Mucosa of stomach (tissue), 1 donor: ENCODE measurements at regions not wholly inside any gene's neighbourhood (a gene's known extent, or its start where the extent isn't known, plus 50 kb on each side); places are given as distances from the start of the nearest gene placed in this dataset.

Source experiments
- H3K27me3 ChIP-seq: one replicate; pipeline ENCODE4 v1.7.0; 2013; ENCODE audit warnings: mild to moderate bottlenecking, low read length; ENCODE audit not compliant: control insufficient read depth, insufficient read depth
- H3K36me3 ChIP-seq: one replicate; pipeline ENCODE4 v1.7.0; 2013; ENCODE audit warnings: low read length; ENCODE audit not compliant: control insufficient read depth, insufficient read depth
- H3K4me1 ChIP-seq: one replicate; pipeline ENCODE4 v1.7.0; 2013; ENCODE audit warnings: mild to moderate bottlenecking, low read length; ENCODE audit not compliant: control insufficient read depth, insufficient read depth
- H3K4me3 ChIP-seq: one replicate; pipeline ENCODE4 v1.7.0; 2013; ENCODE audit warnings: low read length
- H3K9ac ChIP-seq: one replicate; pipeline ENCODE4 v1.7.0; 2013; ENCODE audit warnings: mild to moderate bottlenecking, low read length, moderate library complexity
- H3K9me3 ChIP-seq: one replicate; pipeline ENCODE4 v1.7.0; 2013; ENCODE audit warnings: mild to moderate bottlenecking, low read length, moderate library complexity; ENCODE audit not compliant: control insufficient read depth
- donor health status: Pancreatic carcinoma.

- H3K9me3 ChIP-seq: no peaks in the 10 kb centered on the region
- peaks cover 10% of the 10 kb centered on the region for H3K4me1 ChIP-seq
Observed at GRCh38 chr9:134536101-134536900, 105.3 kb upstream of the COL5A1 start.

GRCh38 chr9:134536931-134537330 lies 104.7 kb upstream of the COL5A1 start:
- Histone ChIP-seq H3K9me3 (no peaks in the 10 kb centered on the region), H3K36me3 (no peaks in the 10 kb centered on the region), H3K27me3 (no peaks in the 10 kb centered on the region), H3K4me3 (no peak overlapping the region), H3K4me1 (peaks cover 10% of the 10 kb centered on the region), H3K9ac (no peak overlapping the region)

More at GRCh38 chr9:134536101-134536900, 105.3 kb upstream of the COL5A1 start:
- no peaks in the 10 kb centered on the region for H3K36me3 ChIP-seq
- no peak overlapping the region for H3K9ac ChIP-seq
- H3K4me3 ChIP-seq: no peak overlapping the region
- no peaks in the 10 kb centered on the region for H3K27me3 ChIP-seq

GRCh38 chr9:134537951-134538641 lies 103.5 kb upstream of the COL5A1 start:
- Histone ChIP-seq H3K4me3 (no peak overlapping the region), H3K27me3 (no peaks in the 10 kb centered on the region), H3K9me3 (no peaks in the 10 kb centered on the region), H3K9ac (no peak overlapping the region), H3K36me3 (no peaks in the 10 kb centered on the region), H3K4me1 (peaks cover 10% of the 10 kb centered on the region)

- Histone ChIP-seq H3K9me3 (no peaks in the 10 kb centered on the region), H3K4me1 (peaks cover 10% of the 10 kb centered on the region), H3K36me3 (no peaks in the 10 kb centered on the region), H3K4me3 (no peak overlapping the region), H3K27me3 (no peaks in the 10 kb centered on the region), H3K9ac (no peak overlapping the region)
Observed at GRCh38 chr9:134538856-134539566, 102.6 kb upstream of the COL5A1 start.

- H3K4me3 ChIP-seq: no peak overlapping the region
- no peaks in the 10 kb centered on the region for H3K27me3 ChIP-seq
- H3K36me3 ChIP-seq: no peaks in the 10 kb centered on the region
- peaks cover 10% of the 10 kb centered on the region for H3K4me1 ChIP-seq
- H3K9ac ChIP-seq: no peak overlapping the region
- H3K9me3 ChIP-seq: no peaks in the 10 kb centered on the region
Observed at GRCh38 chr9:134539586-134540194, 101.9 kb upstream of the COL5A1 start.

- H3K27me3 ChIP-seq: no peaks in the 10 kb centered on the region
- no peak overlapping the region for H3K9ac ChIP-seq
- peaks cover 9% of the 10 kb centered on the region for H3K4me1 ChIP-seq
- H3K9me3 ChIP-seq: no peaks in the 10 kb centered on the region
- H3K4me3 ChIP-seq: no peak overlapping the region
- H3K36me3 ChIP-seq: no peaks in the 10 kb centered on the region
Observed at GRCh38 chr9:134540276-134541096, 101.1 kb upstream of the COL5A1 start.

- no peaks in the 10 kb centered on the region for H3K27me3 ChIP-seq
- H3K4me3 ChIP-seq: no peak overlapping the region
- H3K9me3 ChIP-seq: no peaks in the 10 kb centered on the region
- H3K4me1 ChIP-seq: peaks cover 13% of the 10 kb centered on the region
- no peak overlapping the region for H3K9ac ChIP-seq
- H3K36me3 ChIP-seq: no peaks in the 10 kb centered on the region
Observed at GRCh38 chr9:134541097-134541747, 100.4 kb upstream of the COL5A1 start.

- Histone ChIP-seq H3K4me3 (no peak overlapping the region), H3K9ac (no peak overlapping the region), H3K9me3 (no peaks in the 10 kb centered on the region), H3K27me3 (no peaks in the 10 kb centered on the region), H3K4me1 (peaks cover 10% of the 10 kb centered on the region), H3K36me3 (no peaks in the 10 kb centered on the region)
Observed at GRCh38 chr9:134544388-134545214, 97.0 kb upstream of the COL5A1 start.

GRCh38 chr9:134545215-134545542 lies 96.4 kb upstream of the COL5A1 start:
- H3K36me3 ChIP-seq: no peaks in the 10 kb centered on the region
- peaks cover 6% of the 10 kb centered on the region for H3K4me1 ChIP-seq
- H3K4me3 ChIP-seq: no peak overlapping the region
- no peaks in the 10 kb centered on the region for H3K9me3 ChIP-seq
- no peaks in the 10 kb centered on the region for H3K27me3 ChIP-seq
- no peak overlapping the region for H3K9ac ChIP-seq

GRCh38 chr9:134545543-134546245 lies 95.9 kb upstream of the COL5A1 start:
- H3K4me3 ChIP-seq: no peak overlapping the region
- no peaks in the 10 kb centered on the region for H3K27me3 ChIP-seq
- H3K9me3 ChIP-seq: no peaks in the 10 kb centered on the region
- H3K36me3 ChIP-seq: no peaks in the 10 kb centered on the region
- peak overlapping the region; percentile 47 for H3K9ac ChIP-seq
- peaks cover 6% of the 10 kb centered on the region for H3K4me1 ChIP-seq
